Stomach (tissue), 8 donors: ENCODE measurements at regions not wholly inside any gene's neighbourhood (a gene's known extent, or its start where the extent isn't known, plus 50 kb on each side); places are given as distances from the start of the nearest gene placed in this dataset.
A peak's percentile ranks its signal among the peaks of the same experiment; 100 is the strongest.

ENCODE experiments used
- DNase-seq, 2 donors: peaks; one replicate each; pipeline versions ENCODE4 v3.0.0 to v3.0.0-alpha.2; 2013 to 2019
- H3K27ac ChIP-seq, 5 donors: fragments of 200-600 bp in 4 of 5; sonication (generic) in 4 of 5; one replicate each; pipeline ENCODE4 v1.5.1; 2013 to 2019; ENCODE audit warnings: mild to moderate bottlenecking in 1 of 5, moderate library complexity in 1 of 5
- H3K27me3 ChIP-seq, 3 donors: fragments of 200-600 bp; sonication (generic); one replicate each; pipeline ENCODE4 v1.5.1; 2017 to 2019; ENCODE audit warnings: mixed run types in 1 of 3
- H3K36me3 ChIP-seq, 4 donors: fragments of 200-600 bp; sonication (generic); 1 replicate in 3 of 4; 2 replicates in 1 of 4; pipeline ENCODE4 v1.5.1; 2016 to 2019
- H3K4me1 ChIP-seq, 4 donors: fragments of 200-600 bp; sonication (generic); one replicate each; pipeline ENCODE4 v1.5.1; 2016 to 2019
- H3K4me3 ChIP-seq, 4 donors: fragments of 200-600 bp; sonication (generic) in 3 of 4; one replicate each; pipeline ENCODE4 v1.5.1; 2016 to 2019; ENCODE audit warnings: mild to moderate bottlenecking in 1 of 4
- H3K9me3 ChIP-seq, 4 donors: fragments of 200-600 bp; sonication (generic); one replicate each; pipeline ENCODE4 v1.5.1; 2016 to 2019
- CTCF ChIP-seq, 7 experiments: fragments of 450-650 bp in 4 of 7; fragments of 200-600 bp in 3 of 7; sonication (generic) in 3 of 7; IDR thresholded peaks; one replicate each; pipeline ENCODE4 v1.5.1; 2016 to 2019; ENCODE audit warnings: antibody characterized with exemption in 7 of 7, control low read depth in 2 of 7, mild to moderate bottlenecking in 1 of 7
- EP300 ChIP-seq: sonication (generic); formaldehyde crosslinking; IDR thresholded peaks from one replicate; pipeline ENCODE4 v1.6.1; 2017; ENCODE audit warnings: antibody characterized with exemption
- POLR2A ChIP-seq, 4 donors: fragments of 450-650 bp; IDR thresholded peaks; one replicate each; pipeline ENCODE4 v1.6.1; 2016; ENCODE audit warnings: antibody characterized with exemption in 4 of 4, control low read depth in 2 of 4, mild to moderate bottlenecking in 1 of 4, moderate library complexity in 1 of 4
- POLR2AphosphoS5 ChIP-seq, 3 donors: sonication (generic); formaldehyde crosslinking; IDR thresholded peaks; one replicate each; pipeline ENCODE4 v1.6.1; 2016; ENCODE audit warnings: antibody characterized with exemption in 3 of 3
- WGBS, 5 donors: extraction: QIAGEN DNeasy Blood & Tissue Kit in 3 of 5; methylation state at CpG; one replicate each; pipeline versions ENCODE4 v1.1.5 to v1.1.7; 2013 to 2018; 5-methylcytosine and 5-hydroxymethylcytosine counted together
- intact Hi-C: fragments of 100-400 bp; cut with DNase I; formaldehyde crosslinking; loops from one replicate; pipeline ENCODE4 v1.15.1; 2023; ENCODE audit warnings: low total_unique reads
- donor health status: healthy with polysubstance abuse.
- donor health status: Bipolar disorder and iron deficiency.
- donor health status: healthy.

DNA sequence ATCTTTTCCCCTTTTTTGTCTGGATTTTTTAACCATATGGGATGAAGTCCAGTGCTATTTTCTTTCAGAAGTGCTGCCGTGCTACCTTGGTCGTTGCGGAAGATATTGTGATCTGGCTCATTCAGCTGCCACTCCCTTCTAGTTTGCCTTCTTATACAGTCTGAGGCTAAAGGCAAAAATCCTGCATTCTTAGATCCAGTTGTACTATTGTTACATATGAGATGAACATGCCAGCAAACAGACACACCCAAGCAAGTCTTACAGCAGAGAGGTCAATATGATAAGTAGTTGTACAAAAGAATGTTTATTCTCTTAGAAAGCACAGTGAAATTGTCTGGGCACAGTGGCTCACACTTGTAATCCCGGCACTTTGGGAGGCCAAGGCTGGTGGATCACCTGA lies 108.0 kb upstream of the COX10 start:
- no peaks in the 10 kb centered on the region for H3K4me1 ChIP-seq
- intact Hi-C loops = no loop called here
- no peak overlapping the region for H3K4me3 ChIP-seq
- no peaks in the 10 kb centered on the region for H3K36me3 ChIP-seq
- DNase-seq = peak in 1 of 2 donors; percentile 3
- 35 to 84% (median 48%) methylated on average over 4 of the region's 4 CpGs for WGBS, 5 donors
- no peaks in the 10 kb centered on the region for H3K9me3 ChIP-seq
- no peaks in the 10 kb centered on the region for H3K27me3 ChIP-seq
- no peak for TF ChIP-seq CTCF (IDR thresholded peaks at IDR 0.05)
- TF ChIP-seq POLR2AphosphoS5 (IDR thresholded peaks at IDR 0.05) = no peak
- no peak for TF ChIP-seq POLR2A (IDR thresholded peaks at IDR 0.05)
- TF ChIP-seq EP300 = no peak
- no peak overlapping the region for H3K27ac ChIP-seq

- H3K27ac ChIP-seq = no peak overlapping the region
These were observed 106.5 kb upstream of the COX10 start for GRCh38 chr17:13962716-13963240.

GRCh38 chr17:13967416-13967815 lies 101.9 kb upstream of the COX10 start:
- Histone ChIP-seq H3K27ac (no peak overlapping the region), H3K4me3 (no peak overlapping the region), H3K9me3 (no peaks in the 10 kb centered on the region), H3K27me3 (no peaks in the 10 kb centered on the region), H3K36me3 (no peaks in the 10 kb centered on the region), H3K4me1 (no peaks in the 10 kb centered on the region)
- WGBS, 5 donors = 89 to 93% (median 92%) methylated on average over 7 of the region's 7 CpGs
- intact Hi-C loops = no loop called here
- TF ChIP-seq CTCF (IDR thresholded peaks at IDR 0.05) (no peak), POLR2A (IDR thresholded peaks at IDR 0.05) (no peak), POLR2AphosphoS5 (IDR thresholded peaks at IDR 0.05) (no peak), EP300 (no peak)
- no peak for DNase-seq

More at GRCh38 chr17:13962716-13963240, 106.5 kb upstream of the COX10 start:
- DNase-seq = no peak
- WGBS, 5 donors = 62 to 71% (median 67%) methylated on average over 2 of the region's 2 CpGs
- Histone ChIP-seq H3K36me3 (no peaks in the 10 kb centered on the region), H3K9me3 (no peaks in the 10 kb centered on the region), H3K4me3 (no peak overlapping the region), H3K27me3 (no peaks in the 10 kb centered on the region), H3K4me1 (no peaks in the 10 kb centered on the region)
- intact Hi-C loops = no loop called here
- TF ChIP-seq POLR2A (IDR thresholded peaks at IDR 0.05) = no peak
- no peak for TF ChIP-seq CTCF (IDR thresholded peaks at IDR 0.05)
- no peak for TF ChIP-seq POLR2AphosphoS5 (IDR thresholded peaks at IDR 0.05)
- TF ChIP-seq EP300 = no peak

DNA sequence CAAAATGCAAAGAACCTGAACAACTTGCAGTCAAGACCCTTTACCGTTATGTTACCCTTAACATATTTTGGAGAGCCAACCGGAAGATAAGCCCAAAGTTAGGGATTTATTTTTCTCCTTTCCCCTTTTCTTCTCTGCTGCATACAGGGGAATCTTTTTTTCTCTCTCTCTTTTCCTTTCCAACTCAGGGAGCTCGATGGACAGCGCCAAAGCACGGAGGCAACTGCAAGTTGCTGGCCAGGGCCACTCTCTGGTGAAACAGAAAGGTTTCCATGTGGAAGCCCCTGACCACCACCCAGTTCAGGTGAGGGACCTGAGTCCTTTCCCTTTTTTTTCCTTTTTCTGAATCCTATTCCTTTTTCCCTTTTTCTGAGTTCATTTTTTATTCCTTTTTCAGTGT lies 98.8 kb upstream of the COX10 start:
- Histone ChIP-seq H3K9me3 (no peaks in the 10 kb centered on the region), H3K36me3 (no peaks in the 10 kb centered on the region), H3K4me1 (no peaks in the 10 kb centered on the region), H3K27ac (no peak overlapping the region), H3K27me3 (no peaks in the 10 kb centered on the region), H3K4me3 (no peak overlapping the region)
- no peak for TF ChIP-seq POLR2AphosphoS5 (IDR thresholded peaks at IDR 0.05)
- TF ChIP-seq CTCF (IDR thresholded peaks at IDR 0.05) = no peak
- no peak for TF ChIP-seq EP300
- TF ChIP-seq POLR2A (IDR thresholded peaks at IDR 0.05) = no peak
- WGBS, 5 donors = 80 to 95% (median 85%) methylated on average over 5 of the region's 5 CpGs
- intact Hi-C loops = no loop called here
- DNase-seq = no peak
